ENCODE measurements at regions not wholly inside any gene's neighbourhood (a gene's known extent, or its start where the extent isn't known, plus 50 kb on each side); places are given as distances from the start of the nearest gene placed in this dataset.
"Not testable (repeated sequence)": the region's sequence is repeated elsewhere in the genome, so short reads cannot be mapped to it uniquely, and the experiment has no call there.

- DNase-seq = no peak
Measured at GRCh38 chr1:208349694-208350330, 105.6 kb upstream of the PLXNA2 start.

GRCh38 chr1:208350815-208351214, 106.6 kb upstream of the PLXNA2 start:
- no peak for DNase-seq

GRCh38 chr1:208351838-208352237, 107.7 kb upstream of the PLXNA2 start:
- no peak for DNase-seq

GRCh38 chr1:208353797-208354196, 109.6 kb upstream of the PLXNA2 start:
- DNase-seq = not testable (repeated sequence)

- DNase-seq = no peak
Measured at GRCh38 chr1:208357644-208358507, 113.7 kb upstream of the PLXNA2 start.

- DNase-seq = no peak
Measured at GRCh38 chr1:208358651-208359050, 114.5 kb upstream of the PLXNA2 start.

- DNase-seq = no peak
Measured at GRCh38 chr1:208362011-208362410, 117.8 kb upstream of the PLXNA2 start.

- no peak for DNase-seq
Measured at GRCh38 chr1:208366559-208366958, 122.4 kb upstream of the PLXNA2 start.

- DNase-seq = no peak
Measured at GRCh38 chr1:208369045-208369444, 124.9 kb upstream of the PLXNA2 start.

GRCh38 chr1:208369658-208370057, 125.5 kb upstream of the PLXNA2 start:
- DNase-seq = no peak

GRCh38 chr1:208374391-208374941, 130.3 kb upstream of the PLXNA2 start:
- DNase-seq = no peak

GRCh38 chr1:208381481-208381880, 137.3 kb upstream of the PLXNA2 start:
- DNase-seq = no peak

- DNase-seq = no peak
Measured at GRCh38 chr1:208387908-208388811, 144.0 kb upstream of the PLXNA2 start.

- DNase-seq = no peak
Measured at GRCh38 chr1:208393416-208393815, 149.2 kb upstream of the PLXNA2 start.

- DNase-seq = no peak
Measured at GRCh38 chr1:208393826-208394225, 149.6 kb upstream of the PLXNA2 start.

- no peak for DNase-seq
Measured at GRCh38 chr1:208397286-208397685, 153.1 kb upstream of the PLXNA2 start.

- no peak for DNase-seq
Measured at GRCh38 chr1:208405014-208405413, 160.8 kb upstream of the PLXNA2 start.

GRCh38 chr1:208409176-208409575, 165.0 kb upstream of the PLXNA2 start:
- DNase-seq = no peak

- no peak for DNase-seq
Measured at GRCh38 chr1:208410409-208410808, 166.2 kb upstream of the PLXNA2 start.

GRCh38 chr1:208413006-208413405, 168.8 kb upstream of the PLXNA2 start:
- no peak for DNase-seq

GRCh38 chr1:208418667-208419066, 174.5 kb upstream of the PLXNA2 start:
- DNase-seq = no peak

- no peak for DNase-seq
Measured at GRCh38 chr1:208419746-208420420, 175.7 kb upstream of the PLXNA2 start.
